SK-N-SH treated with all-trans-retinoic acid at 6 μM for 48 hours (cell line): ENCODE measurements at regions not wholly inside any gene's neighbourhood (a gene's known extent, or its start where the extent isn't known, plus 50 kb on each side); places are given as distances from the start of the nearest gene placed in this dataset.

Source experiments
- BACH2 ChIP-seq: fragments of 250-450 bp; sonication (Bioruptor Pico); IDR thresholded peaks from 2 replicates; pipeline ENCODE4 v1.9.0; 2021; ENCODE audit warnings: mild to moderate bottlenecking, borderline replicate concordance
- CSDC2 ChIP-seq: fragments of 250-450 bp; sonication (Bioruptor Pico); IDR thresholded peaks from 2 replicates; pipeline ENCODE4 v1.5.0; 2020; ENCODE audit warnings: mild to moderate bottlenecking, moderate library complexity
- PPARA ChIP-seq: fragments of 250-450 bp; sonication (Bioruptor Pico); IDR thresholded peaks from 2 replicates; pipeline ENCODE4 v1.5.0; 2020; ENCODE audit warnings: mild to moderate bottlenecking, borderline replicate concordance
- ZFP3 ChIP-seq: fragments of 250-450 bp; sonication (Bioruptor Pico); IDR thresholded peaks from 2 replicates; pipeline ENCODE4 v1.5.0; 2020; ENCODE audit warnings: mild to moderate bottlenecking, moderate library complexity
- ZFP30 ChIP-seq: fragments of 450-650 bp; formaldehyde crosslinking; IDR thresholded peaks from 2 replicates; pipeline ENCODE4 v1.5.0; 2022; ENCODE audit warnings: mild to moderate bottlenecking, moderate library complexity
- ZNF70 ChIP-seq: fragments of 450-650 bp; formaldehyde crosslinking; IDR thresholded peaks from 2 replicates; pipeline ENCODE4 v1.5.0; 2020; ENCODE audit warnings: mild to moderate bottlenecking, moderate library complexity
- TF ChIP-seq, protein P1 (sequence below): fragments of 250-450 bp; sonication (Bioruptor Pico); IDR thresholded peaks from 2 replicates; pipeline ENCODE4 v1.8.0; 2020; ENCODE audit warnings: mild to moderate bottlenecking, moderate library complexity, borderline replicate concordance
- TF ChIP-seq, protein P2 (sequence below): fragments of 250-450 bp; sonication (Bioruptor Pico); IDR thresholded peaks from 2 replicates; pipeline ENCODE4 v1.5.1; 2020; ENCODE audit warnings: low read depth, mild to moderate bottlenecking, moderate library complexity
- TF ChIP-seq, protein P3 (sequence below): fragments of 250-450 bp; sonication (Bioruptor Pico); IDR thresholded peaks from 2 replicates; pipeline ENCODE4 v1.5.1; 2021; ENCODE audit warnings: mild to moderate bottlenecking, moderate library complexity

DNA sequence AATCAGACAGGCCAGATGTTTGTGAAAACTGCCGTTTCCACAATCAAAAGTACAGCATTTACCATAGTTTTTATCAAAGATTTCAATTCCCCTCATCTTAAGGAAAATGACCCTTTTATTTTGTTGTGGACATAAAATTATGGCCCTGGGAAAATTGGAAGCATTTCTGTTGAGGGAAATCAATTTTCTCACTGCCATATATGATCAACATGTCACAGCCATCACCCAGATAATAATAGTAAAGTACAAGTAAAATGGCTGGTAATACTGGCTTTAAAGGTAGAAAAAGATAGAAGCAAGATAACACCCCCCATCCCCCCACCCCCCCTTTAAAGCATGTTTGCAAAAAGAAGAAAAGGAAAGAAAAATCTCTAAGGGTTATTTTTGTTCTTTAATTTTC lies 311.7 kb downstream of the WDR72 start:
- TF ChIP-seq, protein P1, sequence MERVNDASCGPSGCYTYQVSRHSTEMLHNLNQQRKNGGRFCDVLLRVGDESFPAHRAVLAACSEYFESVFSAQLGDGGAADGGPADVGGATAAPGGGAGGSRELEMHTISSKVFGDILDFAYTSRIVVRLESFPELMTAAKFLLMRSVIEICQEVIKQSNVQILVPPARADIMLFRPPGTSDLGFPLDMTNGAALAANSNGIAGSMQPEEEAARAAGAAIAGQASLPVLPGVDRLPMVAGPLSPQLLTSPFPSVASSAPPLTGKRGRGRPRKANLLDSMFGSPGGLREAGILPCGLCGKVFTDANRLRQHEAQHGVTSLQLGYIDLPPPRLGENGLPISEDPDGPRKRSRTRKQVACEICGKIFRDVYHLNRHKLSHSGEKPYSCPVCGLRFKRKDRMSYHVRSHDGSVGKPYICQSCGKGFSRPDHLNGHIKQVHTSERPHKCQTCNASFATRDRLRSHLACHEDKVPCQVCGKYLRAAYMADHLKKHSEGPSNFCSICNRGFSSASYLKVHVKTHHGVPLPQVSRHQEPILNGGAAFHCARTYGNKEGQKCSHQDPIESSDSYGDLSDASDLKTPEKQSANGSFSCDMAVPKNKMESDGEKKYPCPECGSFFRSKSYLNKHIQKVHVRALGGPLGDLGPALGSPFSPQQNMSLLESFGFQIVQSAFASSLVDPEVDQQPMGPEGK (CRISPR knock-in tag), result no peak
- TF ChIP-seq CSDC2 (no peak), ZFP30 (CRISPR knock-in tag) (no peak), ZFP3 (CRISPR knock-in tag) (no peak), BACH2 (CRISPR knock-in tag) (no peak), ZNF70 (CRISPR knock-in tag) (no peak), PPARA (no peak)
- TF ChIP-seq, protein P2, sequence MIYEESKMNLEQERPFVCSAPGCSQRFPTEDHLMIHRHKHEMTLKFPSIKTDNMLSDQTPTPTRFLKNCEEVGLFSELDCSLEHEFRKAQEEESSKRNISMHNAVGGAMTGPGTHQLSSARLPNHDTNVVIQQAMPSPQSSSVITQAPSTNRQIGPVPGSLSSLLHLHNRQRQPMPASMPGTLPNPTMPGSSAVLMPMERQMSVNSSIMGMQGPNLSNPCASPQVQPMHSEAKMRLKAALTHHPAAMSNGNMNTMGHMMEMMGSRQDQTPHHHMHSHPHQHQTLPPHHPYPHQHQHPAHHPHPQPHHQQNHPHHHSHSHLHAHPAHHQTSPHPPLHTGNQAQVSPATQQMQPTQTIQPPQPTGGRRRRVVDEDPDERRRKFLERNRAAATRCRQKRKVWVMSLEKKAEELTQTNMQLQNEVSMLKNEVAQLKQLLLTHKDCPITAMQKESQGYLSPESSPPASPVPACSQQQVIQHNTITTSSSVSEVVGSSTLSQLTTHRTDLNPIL, result no peak
- TF ChIP-seq, protein P3, sequence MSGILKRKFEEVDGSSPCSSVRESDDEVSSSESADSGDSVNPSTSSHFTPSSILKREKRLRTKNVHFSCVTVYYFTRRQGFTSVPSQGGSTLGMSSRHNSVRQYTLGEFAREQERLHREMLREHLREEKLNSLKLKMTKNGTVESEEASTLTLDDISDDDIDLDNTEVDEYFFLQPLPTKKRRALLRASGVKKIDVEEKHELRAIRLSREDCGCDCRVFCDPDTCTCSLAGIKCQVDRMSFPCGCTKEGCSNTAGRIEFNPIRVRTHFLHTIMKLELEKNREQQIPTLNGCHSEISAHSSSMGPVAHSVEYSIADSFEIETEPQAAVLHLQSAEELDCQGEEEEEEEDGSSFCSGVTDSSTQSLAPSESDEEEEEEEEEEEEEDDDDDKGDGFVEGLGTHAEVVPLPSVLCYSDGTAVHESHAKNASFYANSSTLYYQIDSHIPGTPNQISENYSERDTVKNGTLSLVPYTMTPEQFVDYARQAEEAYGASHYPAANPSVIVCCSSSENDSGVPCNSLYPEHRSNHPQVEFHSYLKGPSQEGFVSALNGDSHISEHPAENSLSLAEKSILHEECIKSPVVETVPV (CRISPR knock-in tag), result no peak
